HL-60 (cell line): ENCODE measurements at regions not wholly inside any gene's neighbourhood (a gene's known extent, or its start where the extent isn't known, plus 50 kb on each side); places are given as distances from the start of the nearest gene placed in this dataset.

ENCODE experiments used
- DNase-seq, 2 experiments: peaks; one replicate each; pipeline ENCODE4 v3.0.0-alpha.2; 2010 to 2020; ENCODE audit warnings: low read depth in 1 of 2, low spot score in 1 of 2
- H3K27ac ChIP-seq: fragments of 250-450 bp; sonication (Bioruptor Pico); replicated peaks from 2 replicates; pipeline ENCODE4 v1.5.1; 2020; ENCODE audit warnings: mild to moderate bottlenecking, moderate library complexity
- H3K27me3 ChIP-seq: fragments of 250-450 bp; sonication (Bioruptor Pico); 2 replicates; pipeline ENCODE4 v1.5.1; 2021; ENCODE audit warnings: mild to moderate bottlenecking, moderate library complexity; ENCODE audit not compliant: insufficient read depth, poor library complexity, severe bottlenecking
- H3K4me3 ChIP-seq: replicated peaks from 2 replicates; pipeline ENCODE4 v1.5.1; 2011; ENCODE audit warnings: mild to moderate bottlenecking, control low read depth, low read length; ENCODE audit not compliant: insufficient read depth
- GABPA ChIP-seq: IDR thresholded peaks from 2 replicates; pipeline ENCODE4 v1.6.1; 2012; ENCODE audit warnings: low read depth
- POLR2AphosphoS5 ChIP-seq: IDR thresholded peaks from 2 replicates; pipeline ENCODE4 v1.6.1; 2012; ENCODE audit warnings: low read depth
- SPI1 ChIP-seq: IDR thresholded peaks from 2 replicates; pipeline ENCODE4 v1.6.1; 2012; ENCODE audit warnings: low read depth, mild to moderate bottlenecking, borderline replicate concordance
- TF ChIP-seq, protein P1 (sequence below): IDR thresholded peaks from 2 replicates; pipeline ENCODE4 v1.6.1; 2012; ENCODE audit warnings: low read depth; ENCODE audit not compliant: insufficient replicate concordance
- TF ChIP-seq, protein P2 (sequence below): IDR thresholded peaks from one replicate; pipeline ENCODE4 v1.5.1; 2011; ENCODE audit warnings: low read length, control low read depth, inconsistent platforms; ENCODE audit not compliant: insufficient read depth

DNA sequence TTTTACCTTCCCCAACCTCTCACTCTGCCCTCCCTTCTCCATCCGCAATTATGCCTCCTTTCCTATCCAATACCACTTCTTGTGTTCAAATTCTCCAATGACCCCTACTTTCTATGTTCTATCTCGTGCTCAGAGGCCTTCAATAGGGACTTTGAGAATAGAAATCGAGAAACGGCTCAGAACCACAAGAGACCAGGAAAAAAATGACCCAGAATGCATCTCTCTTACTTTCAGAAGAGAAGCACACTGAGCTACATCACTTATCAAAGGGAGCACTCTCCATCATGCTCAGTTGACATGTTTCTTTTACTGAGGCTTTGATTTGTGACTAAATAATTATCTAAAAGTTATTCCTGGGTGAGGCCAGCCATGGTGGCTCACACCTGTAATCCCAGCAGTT, 162.4 kb upstream of the PRICKLE2 start:
- Histone ChIP-seq H3K27ac (no peak overlapping the region), H3K27me3 (no peaks in the 10 kb centered on the region), H3K4me3 (no peak overlapping the region)
- DNase-seq, result no peak
- TF ChIP-seq SPI1, result no peak
- TF ChIP-seq, protein P1, sequence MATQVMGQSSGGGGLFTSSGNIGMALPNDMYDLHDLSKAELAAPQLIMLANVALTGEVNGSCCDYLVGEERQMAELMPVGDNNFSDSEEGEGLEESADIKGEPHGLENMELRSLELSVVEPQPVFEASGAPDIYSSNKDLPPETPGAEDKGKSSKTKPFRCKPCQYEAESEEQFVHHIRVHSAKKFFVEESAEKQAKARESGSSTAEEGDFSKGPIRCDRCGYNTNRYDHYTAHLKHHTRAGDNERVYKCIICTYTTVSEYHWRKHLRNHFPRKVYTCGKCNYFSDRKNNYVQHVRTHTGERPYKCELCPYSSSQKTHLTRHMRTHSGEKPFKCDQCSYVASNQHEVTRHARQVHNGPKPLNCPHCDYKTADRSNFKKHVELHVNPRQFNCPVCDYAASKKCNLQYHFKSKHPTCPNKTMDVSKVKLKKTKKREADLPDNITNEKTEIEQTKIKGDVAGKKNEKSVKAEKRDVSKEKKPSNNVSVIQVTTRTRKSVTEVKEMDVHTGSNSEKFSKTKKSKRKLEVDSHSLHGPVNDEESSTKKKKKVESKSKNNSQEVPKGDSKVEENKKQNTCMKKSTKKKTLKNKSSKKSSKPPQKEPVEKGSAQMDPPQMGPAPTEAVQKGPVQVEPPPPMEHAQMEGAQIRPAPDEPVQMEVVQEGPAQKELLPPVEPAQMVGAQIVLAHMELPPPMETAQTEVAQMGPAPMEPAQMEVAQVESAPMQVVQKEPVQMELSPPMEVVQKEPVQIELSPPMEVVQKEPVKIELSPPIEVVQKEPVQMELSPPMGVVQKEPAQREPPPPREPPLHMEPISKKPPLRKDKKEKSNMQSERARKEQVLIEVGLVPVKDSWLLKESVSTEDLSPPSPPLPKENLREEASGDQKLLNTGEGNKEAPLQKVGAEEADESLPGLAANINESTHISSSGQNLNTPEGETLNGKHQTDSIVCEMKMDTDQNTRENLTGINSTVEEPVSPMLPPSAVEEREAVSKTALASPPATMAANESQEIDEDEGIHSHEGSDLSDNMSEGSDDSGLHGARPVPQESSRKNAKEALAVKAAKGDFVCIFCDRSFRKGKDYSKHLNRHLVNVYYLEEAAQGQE, result no peak
- no peak for TF ChIP-seq POLR2AphosphoS5

DNA sequence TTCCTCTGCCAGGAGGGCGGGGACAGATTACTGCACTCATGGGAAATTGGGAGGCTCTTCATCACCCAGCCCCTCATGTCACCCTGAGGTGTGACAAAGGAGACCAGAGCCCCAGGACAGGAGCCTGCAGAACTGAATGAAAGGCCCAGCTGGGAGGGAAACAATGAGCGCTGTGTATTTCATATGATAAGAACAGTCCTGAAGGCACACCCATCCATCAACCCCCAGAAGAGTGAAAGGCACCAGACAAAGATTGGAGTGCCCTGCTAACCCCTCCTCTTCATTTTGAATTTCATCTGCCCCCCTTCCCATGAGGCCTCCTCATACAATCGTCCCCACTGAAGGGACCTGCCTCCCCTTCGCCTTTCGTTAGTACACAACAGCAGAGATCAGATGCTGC, 160.0 kb upstream of the PRICKLE2 start:
- Histone ChIP-seq H3K4me3 (no peak overlapping the region), H3K27me3 (no peaks in the 10 kb centered on the region), H3K27ac (no peak overlapping the region)
- DNase-seq, result no peak
- TF ChIP-seq SPI1, result no peak
- no peak for TF ChIP-seq GABPA
- TF ChIP-seq POLR2AphosphoS5, result no peak
- TF ChIP-seq, protein P1, result no peak
- TF ChIP-seq, protein P2, sequence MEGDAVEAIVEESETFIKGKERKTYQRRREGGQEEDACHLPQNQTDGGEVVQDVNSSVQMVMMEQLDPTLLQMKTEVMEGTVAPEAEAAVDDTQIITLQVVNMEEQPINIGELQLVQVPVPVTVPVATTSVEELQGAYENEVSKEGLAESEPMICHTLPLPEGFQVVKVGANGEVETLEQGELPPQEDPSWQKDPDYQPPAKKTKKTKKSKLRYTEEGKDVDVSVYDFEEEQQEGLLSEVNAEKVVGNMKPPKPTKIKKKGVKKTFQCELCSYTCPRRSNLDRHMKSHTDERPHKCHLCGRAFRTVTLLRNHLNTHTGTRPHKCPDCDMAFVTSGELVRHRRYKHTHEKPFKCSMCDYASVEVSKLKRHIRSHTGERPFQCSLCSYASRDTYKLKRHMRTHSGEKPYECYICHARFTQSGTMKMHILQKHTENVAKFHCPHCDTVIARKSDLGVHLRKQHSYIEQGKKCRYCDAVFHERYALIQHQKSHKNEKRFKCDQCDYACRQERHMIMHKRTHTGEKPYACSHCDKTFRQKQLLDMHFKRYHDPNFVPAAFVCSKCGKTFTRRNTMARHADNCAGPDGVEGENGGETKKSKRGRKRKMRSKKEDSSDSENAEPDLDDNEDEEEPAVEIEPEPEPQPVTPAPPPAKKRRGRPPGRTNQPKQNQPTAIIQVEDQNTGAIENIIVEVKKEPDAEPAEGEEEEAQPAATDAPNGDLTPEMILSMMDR, result no peak

DNA sequence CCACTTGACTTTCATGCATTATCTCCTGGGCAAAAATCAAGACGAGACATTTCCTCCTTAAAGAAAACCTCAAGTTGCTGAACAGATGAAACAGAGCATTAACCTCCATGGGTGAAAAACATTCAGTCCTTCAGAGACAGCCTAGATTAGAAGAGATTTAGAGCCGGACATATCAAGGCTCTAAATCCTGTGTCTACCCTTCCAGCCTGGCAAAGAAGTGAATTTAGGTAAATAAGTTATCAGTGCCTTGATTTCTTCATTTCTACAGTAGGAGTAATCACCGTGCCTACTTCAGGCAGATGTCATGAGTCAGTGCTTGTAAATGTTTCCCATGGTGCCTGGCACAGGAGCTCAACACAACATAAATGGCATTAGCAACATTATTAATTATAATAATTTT, 159.3 kb upstream of the PRICKLE2 start:
- DNase-seq, result no peak
- Histone ChIP-seq H3K27ac (no peak overlapping the region), H3K4me3 (no peak overlapping the region), H3K27me3 (no peaks in the 10 kb centered on the region)
- TF ChIP-seq GABPA, result no peak
- TF ChIP-seq, protein P1, result no peak
- no peak for TF ChIP-seq SPI1
- no peak for TF ChIP-seq POLR2AphosphoS5
- TF ChIP-seq, protein P2, result no peak

DNA sequence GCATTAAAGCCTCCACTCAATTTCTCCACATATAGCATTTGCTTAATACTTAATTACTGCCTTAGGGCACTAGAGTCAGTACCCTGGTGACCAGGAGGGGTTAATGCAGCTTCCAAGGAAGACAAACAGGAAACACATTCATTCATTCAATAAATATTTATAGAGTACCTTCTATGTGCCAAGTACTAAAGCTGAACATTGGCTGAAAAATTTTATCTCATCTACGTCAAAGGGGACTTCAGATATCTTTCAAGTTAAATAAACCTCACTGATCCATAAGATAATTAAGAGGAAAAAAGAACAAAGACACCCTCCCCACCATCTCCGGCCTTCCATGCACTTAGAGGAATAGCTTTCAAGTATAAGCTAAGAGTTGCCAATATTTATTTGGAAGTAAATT, 156.9 kb upstream of the PRICKLE2 start:
- TF ChIP-seq, protein P2, result no peak
- Histone ChIP-seq H3K4me3 (no peak overlapping the region), H3K27me3 (no peaks in the 10 kb centered on the region), H3K27ac (no peak overlapping the region)
- no peak for DNase-seq
